RWPE2 (cell line): ENCODE measurements at regions not wholly inside any gene's neighbourhood (a gene's known extent, or its start where the extent isn't known, plus 50 kb on each side); places are given as distances from the start of the nearest gene placed in this dataset.

Experiments
- ATAC-seq: fragments of 200-7000 bp; cut with Tn5 transposase; 3 replicates; pipeline ENCODE4 v1.9.1; 2021; ENCODE audit warnings: low read depth
- DNase-seq: peaks from one replicate; pipeline ENCODE4 v3.0.0-alpha.2; 2020; ENCODE audit warnings: low spot score
- H3K27ac ChIP-seq: fragments of 450-650 bp; 2 replicates; pipeline ENCODE4 v1.5.1; 2017; ENCODE audit warnings: mild to moderate bottlenecking; ENCODE audit not compliant: poor library complexity, severe bottlenecking
- H3K27me3 ChIP-seq: fragments of 250-450 bp; sonication (Bioruptor Pico); 2 replicates; pipeline ENCODE4 v1.5.1; 2021; ENCODE audit warnings: mild to moderate bottlenecking, moderate library complexity; ENCODE audit not compliant: insufficient read depth, poor library complexity, severe bottlenecking
- H3K36me3 ChIP-seq: fragments of 250-450 bp; sonication (Bioruptor Pico); 2 replicates; pipeline ENCODE4 v1.5.1; 2020; ENCODE audit warnings: low read depth, mild to moderate bottlenecking, moderate library complexity
- H3K4me1 ChIP-seq: fragments of 250-450 bp; sonication (Bioruptor Pico); 2 replicates; pipeline ENCODE4 v1.5.1; 2021; ENCODE audit warnings: mild to moderate bottlenecking, moderate library complexity; ENCODE audit not compliant: insufficient read depth, poor library complexity, severe bottlenecking
- H3K4me3 ChIP-seq: fragments of 250-450 bp; sonication (Bioruptor Pico); 2 replicates; pipeline ENCODE4 v1.5.1; 2021; ENCODE audit warnings: mild to moderate bottlenecking, moderate library complexity; ENCODE audit not compliant: severe bottlenecking
- H3K9me3 ChIP-seq: fragments of 250-450 bp; sonication (Bioruptor Pico); 2 replicates; pipeline ENCODE4 v1.5.1; 2021; ENCODE audit warnings: mild to moderate bottlenecking, moderate library complexity; ENCODE audit not compliant: severe bottlenecking
- CTCF ChIP-seq: fragments of 450-650 bp; IDR thresholded peaks from one replicate; pipeline ENCODE4 v1.5.1; 2017; ENCODE audit warnings: mild to moderate bottlenecking, moderate library complexity; ENCODE audit not compliant: poor library complexity, severe bottlenecking

DNA sequence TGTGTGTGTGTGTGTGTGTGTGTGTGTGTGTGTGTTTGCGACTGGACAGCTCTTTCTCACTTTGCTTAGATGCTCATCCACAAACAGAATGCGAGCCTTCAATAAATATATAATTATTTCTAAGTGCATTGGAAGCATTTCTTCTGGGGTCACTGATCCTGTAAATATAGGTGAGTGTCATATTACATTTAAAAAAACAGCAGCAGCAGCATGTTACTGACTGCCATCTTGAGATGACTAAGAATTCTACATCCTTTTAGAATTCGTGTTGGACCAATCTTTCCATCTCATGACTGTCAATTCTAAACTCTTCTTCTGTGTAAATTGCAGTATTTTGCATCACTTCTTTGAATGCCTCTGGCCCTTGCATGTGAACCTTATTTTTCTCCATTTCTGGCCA is 238.0 kb upstream of the DDI1 start:
- ATAC-seq (no peak), DNase-seq (no peak)
- H3K4me3 ChIP-seq: no peak overlapping the region

DNA sequence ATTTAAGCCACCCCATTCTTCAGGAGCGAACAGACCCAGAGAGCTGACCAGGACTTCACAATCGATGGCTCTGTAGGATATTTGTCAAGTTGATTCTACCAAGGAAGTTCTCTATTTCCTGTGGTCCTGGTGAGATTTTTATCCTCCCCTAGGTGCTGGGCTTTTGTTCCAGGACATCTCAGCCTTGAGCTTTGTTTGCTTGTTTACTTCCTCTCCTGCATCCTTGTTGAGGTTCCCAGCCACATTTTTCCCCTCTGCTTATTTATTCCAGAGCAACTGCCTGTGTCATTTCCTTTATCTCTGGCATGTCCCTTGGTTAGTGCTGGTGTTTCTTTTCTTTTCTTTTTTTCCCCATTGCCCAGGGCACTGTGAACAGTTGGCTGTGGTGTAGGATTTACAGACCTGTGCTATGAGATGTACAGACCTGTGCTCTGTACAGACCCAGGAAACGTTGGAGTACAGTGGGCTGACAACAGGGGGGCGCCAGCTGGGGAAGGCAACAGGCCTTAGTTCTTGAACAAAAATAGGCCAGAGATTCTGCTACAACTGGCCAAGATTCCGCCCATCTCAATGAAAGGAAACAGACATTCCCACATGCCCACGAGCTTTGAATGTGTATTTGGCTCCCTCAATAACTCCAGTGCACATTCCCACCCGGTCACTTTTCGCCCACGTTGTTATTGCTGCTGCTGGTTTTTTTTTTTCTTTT is 235.9 kb upstream of the DDI1 start:
- H3K27ac ChIP-seq: no peak overlapping the region
- no peak overlapping the region for H3K4me3 ChIP-seq
- H3K36me3 ChIP-seq: no peaks in the 10 kb centered on the region
- no peaks in the 10 kb centered on the region for H3K4me1 ChIP-seq
- ATAC-seq (no peak), DNase-seq (no peak)
- TF ChIP-seq CTCF: no peak
- no peaks in the 10 kb centered on the region for H3K27me3 ChIP-seq
- no peaks in the 10 kb centered on the region for H3K9me3 ChIP-seq

More for the DNA sequence above, 238.0 kb upstream of the DDI1 start:
- TF ChIP-seq CTCF: no peak
- H3K4me1 ChIP-seq: no peaks in the 10 kb centered on the region
- H3K27me3 ChIP-seq: no peaks in the 10 kb centered on the region
- H3K36me3 ChIP-seq: no peaks in the 10 kb centered on the region
- H3K27ac ChIP-seq: no peak overlapping the region
- no peaks in the 10 kb centered on the region for H3K9me3 ChIP-seq

- ATAC-seq (no peak), DNase-seq (no peak)
- H3K4me3 ChIP-seq: no peak overlapping the region
- H3K27me3 ChIP-seq: no peaks in the 10 kb centered on the region
- TF ChIP-seq CTCF: no peak
- no peak overlapping the region for H3K27ac ChIP-seq
- H3K9me3 ChIP-seq: peaks cover 2% of the 10 kb centered on the region
- H3K4me1 ChIP-seq: no peaks in the 10 kb centered on the region
- H3K36me3 ChIP-seq: no peaks in the 10 kb centered on the region
These were observed 233.4 kb upstream of the DDI1 start for GRCh38 chr11:103803062-103803461.

DNA sequence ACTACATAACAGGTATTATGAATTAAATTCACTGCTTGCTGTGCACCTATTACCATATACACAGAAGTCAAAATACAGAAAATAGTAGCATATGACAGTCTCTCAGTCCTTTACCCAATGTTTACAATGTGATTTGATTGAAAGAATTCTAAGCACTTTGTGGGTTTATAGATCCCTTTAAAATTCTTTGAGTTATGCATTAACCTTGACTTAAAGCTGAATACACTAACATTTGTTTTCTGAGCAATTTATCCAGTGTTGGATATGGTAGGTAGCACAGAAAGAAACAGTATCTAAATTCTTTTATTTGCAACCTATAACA is 230.8 kb upstream of the DDI1 start:
- no peaks in the 10 kb centered on the region for H3K4me1 ChIP-seq
- no peak for TF ChIP-seq CTCF
- H3K9me3 ChIP-seq: peaks cover 2% of the 10 kb centered on the region
- DNase-seq (no peak), ATAC-seq (no peak)
- H3K36me3 ChIP-seq: no peaks in the 10 kb centered on the region
- H3K4me3 ChIP-seq: no peak overlapping the region
- H3K27me3 ChIP-seq: no peaks in the 10 kb centered on the region
- no peak overlapping the region for H3K27ac ChIP-seq

- peaks cover 2% of the 10 kb centered on the region for H3K9me3 ChIP-seq
- no peaks in the 10 kb centered on the region for H3K36me3 ChIP-seq
- H3K4me1 ChIP-seq: no peaks in the 10 kb centered on the region
- no peak overlapping the region for H3K4me3 ChIP-seq
- no peaks in the 10 kb centered on the region for H3K27me3 ChIP-seq
- ATAC-seq (peak; percentile 51; the same call in 2 of the 3 replicates), DNase-seq (no peak)
- TF ChIP-seq CTCF: no peak
- no peak overlapping the region for H3K27ac ChIP-seq
These were observed 230.1 kb upstream of the DDI1 start for GRCh38 chr11:103806130-103806895.
